Right ventricle myocardium inferior (tissue), 1 donor: ENCODE measurements at regions not wholly inside any gene's neighbourhood (a gene's known extent, or its start where the extent isn't known, plus 50 kb on each side); places are given as distances from the start of the nearest gene placed in this dataset.

ENCODE experiments used
- ATAC-seq: fragments of 200-7000 bp; cut with Tn5 transposase; one replicate; pipeline ENCODE4 v1.9.1; 2020; ENCODE audit warnings: mild to moderate bottlenecking, moderate library complexity
- DNase-seq: peaks from one replicate; pipeline ENCODE4 v3.0.0; 2021; ENCODE audit errors: missing footprints
- intact Hi-C: fragments of 100-400 bp; cut with DNase I; formaldehyde crosslinking; loops from one replicate; pipeline ENCODE4 v1.11.0; 2022
- donor health status: DM: no; HTN: yes; CAD: no; lungs with severe emphysema.

- intact Hi-C loops = no loop called here
- no peak for ATAC-seq
Measured at GRCh38 chr11:56808326-56808725, 59.8 kb upstream of the OR9G4 start.

GRCh38 chr11:56799691-56800210 is 51.3 kb upstream of the OR9G4 start:
- no peak for DNase-seq
- ATAC-seq = no peak
- intact Hi-C loops = no loop called here

More at GRCh38 chr11:56808326-56808725, 59.8 kb upstream of the OR9G4 start:
- no peak for DNase-seq
